ENCODE measurements at regions not wholly inside any gene's neighbourhood (a gene's known extent, or its start where the extent isn't known, plus 50 kb on each side); places are given as distances from the start of the nearest gene placed in this dataset.
"Not testable (repeated sequence)": the region's sequence is repeated elsewhere in the genome, so short reads cannot be mapped to it uniquely, and the experiment has no call there.

- DNase-seq (ENCODE audit: low read depth in 2 of 2): no peak
Measured at GRCh38 chr1:201637282-201638079, 98.6 kb downstream of the NAV1 start.

GRCh38 chr1:201639391-201639790 lies 100.5 kb downstream of the NAV1 start:
- DNase-seq (ENCODE audit: low read depth in 2 of 2): no peak

GRCh38 chr1:201639826-201640225 lies 100.9 kb downstream of the NAV1 start:
- DNase-seq (ENCODE audit: low read depth in 2 of 2): no peak

GRCh38 chr1:201640624-201641023 lies 101.7 kb downstream of the NAV1 start:
- no peak for DNase-seq (ENCODE audit: low read depth in 2 of 2)

DNA sequence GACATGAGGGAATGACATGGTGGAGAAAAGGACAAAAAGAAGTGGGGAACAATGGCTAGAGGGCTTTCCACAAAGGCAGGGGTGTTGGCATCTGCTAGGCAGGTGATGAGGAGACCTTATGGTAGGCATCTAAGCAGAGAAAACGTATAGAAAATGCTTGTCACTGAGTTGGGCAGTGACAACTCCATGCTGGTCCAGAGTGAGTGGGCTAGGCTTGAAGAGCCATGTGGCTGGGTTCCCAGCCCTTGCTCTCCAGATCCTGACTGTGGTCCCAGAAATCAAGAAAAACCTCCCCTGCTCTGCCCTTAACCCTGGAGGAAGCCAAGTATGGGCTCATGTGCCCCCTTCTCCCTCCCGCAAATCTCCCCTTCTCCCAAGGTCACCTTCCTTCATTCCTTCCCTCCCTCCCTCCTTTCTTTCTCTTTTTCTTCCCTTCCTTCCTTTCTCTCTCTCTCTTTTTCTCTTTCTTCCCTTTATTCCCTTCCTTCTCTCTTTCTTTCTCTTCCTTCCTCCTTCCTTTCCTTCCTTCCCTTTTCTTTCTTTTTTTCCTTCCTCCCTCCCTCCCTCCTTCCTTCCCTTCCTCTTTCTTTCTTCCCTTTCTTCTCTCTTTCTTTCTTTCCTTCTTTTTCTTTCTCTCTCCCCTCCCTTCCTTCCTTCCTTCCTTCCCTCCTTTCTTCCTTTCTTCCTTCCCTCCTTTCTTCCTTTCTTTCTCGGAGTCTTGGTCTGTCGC lies 102.8 kb downstream of the NAV1 start:
- no peak for DNase-seq (ENCODE audit: low read depth in 2 of 2)

DNA sequence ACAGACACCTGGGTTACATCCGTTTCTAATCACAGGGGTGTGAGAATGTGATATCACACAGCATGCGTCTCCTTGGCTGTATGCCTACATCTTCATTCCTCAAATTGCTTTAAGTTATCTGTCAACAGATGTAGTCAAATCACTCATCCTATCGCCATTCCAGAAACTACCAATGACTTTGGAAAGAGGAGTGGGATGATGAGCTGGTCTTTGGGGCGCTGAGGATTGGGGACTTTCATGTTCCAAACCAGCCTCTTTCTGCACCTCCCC lies 104.8 kb downstream of the NAV1 start:
- no peak for DNase-seq (ENCODE audit: low read depth in 2 of 2)

DNA sequence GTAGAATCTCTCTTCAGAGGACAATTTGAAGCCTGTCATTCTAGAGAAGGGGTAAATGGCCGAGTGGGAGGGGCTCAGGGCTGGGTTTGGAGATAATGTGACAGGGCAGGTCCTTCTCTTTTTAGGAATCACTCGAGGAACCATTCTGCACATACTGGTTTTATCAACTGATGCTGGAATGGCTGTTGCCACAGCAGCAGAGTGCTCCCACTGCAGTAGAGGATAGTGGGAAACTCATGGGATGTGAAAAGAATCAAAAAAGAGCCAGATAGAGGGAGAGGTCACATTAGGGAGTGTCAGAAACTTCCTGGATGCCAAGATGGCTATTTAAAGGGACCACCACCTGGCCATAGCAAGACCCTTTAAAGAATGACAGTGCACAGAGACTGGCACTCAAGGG lies 105.3 kb downstream of the NAV1 start:
- DNase-seq (ENCODE audit: low read depth in 2 of 2): no peak

DNA sequence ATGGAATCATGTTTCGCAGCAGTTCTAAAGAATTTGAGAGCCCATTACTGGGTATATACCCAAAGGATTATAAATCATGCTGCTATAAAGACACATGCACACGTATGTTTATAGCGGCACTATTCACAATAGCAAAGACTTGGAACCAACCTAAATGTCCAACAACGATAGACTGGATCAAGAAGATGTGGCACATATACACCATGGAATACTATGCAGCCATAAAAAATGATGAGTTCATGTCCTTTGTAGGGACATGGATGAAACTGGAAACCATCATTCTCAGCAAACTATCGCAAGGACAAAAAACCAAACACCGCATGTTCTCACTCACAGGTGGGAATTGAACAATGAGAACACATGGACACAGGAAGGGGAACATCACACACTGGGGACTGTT lies 106.1 kb downstream of the NAV1 start:
- DNase-seq (ENCODE audit: low read depth in 2 of 2): not testable (repeated sequence)

DNA sequence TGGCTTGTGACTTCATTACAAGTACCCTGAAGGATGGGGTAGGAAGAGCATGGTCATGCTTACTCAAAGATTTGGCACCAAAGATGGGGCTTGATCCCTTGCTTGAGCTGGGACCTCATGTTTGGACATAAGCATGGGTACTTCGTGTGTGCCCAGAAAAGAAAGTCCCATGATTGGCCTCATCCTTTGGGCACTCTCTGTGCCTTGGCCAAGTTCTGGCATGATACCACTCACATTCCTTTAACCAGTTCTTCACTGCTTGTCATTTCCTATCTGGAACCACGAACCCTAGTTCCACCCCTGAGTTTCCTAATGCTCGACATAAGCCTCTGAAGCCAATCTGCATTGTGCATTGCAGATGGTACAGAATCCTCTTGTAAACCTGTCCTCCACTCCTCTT lies 107.0 kb downstream of the NAV1 start:
- no peak for DNase-seq (ENCODE audit: low read depth in 2 of 2)

DNA sequence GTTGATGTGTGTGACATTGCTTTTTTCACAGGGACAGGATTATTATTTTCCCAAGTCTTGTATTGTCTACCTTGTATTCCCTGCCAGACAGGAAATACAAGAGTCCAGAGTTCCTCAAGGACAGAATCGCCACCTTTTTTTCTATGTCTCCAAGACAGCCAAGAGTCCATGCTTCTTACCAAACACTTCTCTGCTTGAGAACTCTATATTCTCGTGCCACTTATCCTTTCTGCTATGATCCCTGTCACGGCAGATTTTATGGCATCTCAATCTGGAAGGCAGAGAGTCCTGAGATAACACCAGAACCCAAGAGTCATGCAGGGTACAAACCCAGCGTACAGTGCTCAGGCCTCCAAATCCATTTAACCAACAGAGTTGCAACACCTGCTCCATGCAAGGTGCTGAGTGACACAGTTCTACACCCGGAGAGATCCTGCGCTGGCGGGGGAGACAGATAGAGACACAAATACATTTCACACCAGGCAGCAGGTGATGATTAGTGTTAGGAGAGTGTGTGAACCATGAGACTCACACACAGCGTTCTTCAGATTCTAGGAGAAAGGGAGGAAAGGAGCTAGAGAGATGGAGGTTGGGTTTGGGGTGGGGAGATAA lies 107.6 kb downstream of the NAV1 start:
- no peak for DNase-seq (ENCODE audit: low read depth in 2 of 2)

GRCh38 chr1:201647094-201647493 lies 108.2 kb downstream of the NAV1 start:
- DNase-seq (ENCODE audit: low read depth in 2 of 2): no peak

GRCh38 chr1:201647722-201648065 lies 108.8 kb downstream of the NAV1 start:
- DNase-seq (ENCODE audit: low read depth in 2 of 2): no peak

GRCh38 chr1:201648066-201648906 lies 109.4 kb downstream of the NAV1 start:
- no peak for DNase-seq (ENCODE audit: low read depth in 2 of 2)

- DNase-seq (ENCODE audit: low read depth in 2 of 2): no peak
Measured at GRCh38 chr1:201648907-201649721, 110.2 kb downstream of the NAV1 start.

DNA sequence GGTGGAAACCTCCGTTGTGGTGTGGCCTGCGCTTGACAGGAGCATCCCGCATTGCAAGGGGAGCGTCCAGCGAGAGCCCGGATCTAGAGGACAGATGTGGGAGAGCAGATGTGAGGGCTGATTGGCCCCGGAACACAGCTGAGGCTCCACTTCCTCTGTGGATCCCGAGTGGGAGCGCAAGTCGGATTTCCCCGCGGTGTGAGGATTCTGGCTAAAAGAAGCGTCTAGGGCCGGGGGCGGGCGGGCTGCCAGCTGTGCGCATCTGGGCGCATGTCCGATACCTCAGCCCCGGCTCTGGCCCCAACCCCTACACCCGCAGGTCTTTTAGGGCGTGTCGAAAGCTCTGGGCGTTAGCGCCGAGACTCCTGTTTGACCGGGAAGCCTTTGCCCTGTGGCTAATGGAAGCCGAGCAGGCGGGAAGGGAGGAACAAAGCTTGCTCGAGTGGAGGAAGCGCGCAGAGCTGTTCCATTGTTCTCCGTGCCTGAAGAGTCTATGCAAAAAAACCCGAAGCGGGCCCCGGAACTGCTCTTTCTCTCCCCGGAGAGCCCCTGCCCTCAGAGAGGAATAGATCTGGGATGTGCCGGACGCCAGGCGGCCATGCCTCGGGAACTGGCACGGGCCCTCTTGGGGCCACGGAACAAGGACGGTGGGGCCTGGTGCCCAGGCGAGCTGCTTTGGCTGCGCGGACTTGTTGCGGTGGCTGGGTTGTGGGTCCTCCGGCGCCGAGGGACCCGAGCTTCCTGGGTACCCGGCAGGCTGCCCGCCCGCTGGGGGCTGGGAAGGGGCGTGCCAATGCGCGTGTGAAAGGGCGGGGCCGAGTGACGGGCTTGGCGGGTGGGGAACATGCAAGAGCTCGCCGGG lies 111.1 kb downstream of the NAV1 start:
- DNase-seq (ENCODE audit: low read depth in 2 of 2): no peak

DNA sequence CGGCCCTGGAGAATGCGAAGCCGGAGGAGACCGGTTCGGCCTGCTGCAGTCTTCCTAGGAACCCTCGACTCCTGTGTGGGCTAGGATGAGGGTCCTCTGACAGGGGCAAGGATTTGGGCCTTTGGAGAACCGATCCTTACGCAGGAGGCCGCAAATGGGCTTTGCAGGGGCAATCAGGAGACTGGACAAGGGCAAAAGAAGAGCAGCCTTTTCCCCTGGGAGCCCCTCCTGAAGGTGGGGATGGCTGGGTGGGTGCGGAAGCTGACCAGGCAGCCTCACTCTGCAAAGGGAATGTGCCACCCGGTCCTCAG lies 111.7 kb downstream of the NAV1 start:
- no peak for DNase-seq (ENCODE audit: low read depth in 2 of 2)

DNA sequence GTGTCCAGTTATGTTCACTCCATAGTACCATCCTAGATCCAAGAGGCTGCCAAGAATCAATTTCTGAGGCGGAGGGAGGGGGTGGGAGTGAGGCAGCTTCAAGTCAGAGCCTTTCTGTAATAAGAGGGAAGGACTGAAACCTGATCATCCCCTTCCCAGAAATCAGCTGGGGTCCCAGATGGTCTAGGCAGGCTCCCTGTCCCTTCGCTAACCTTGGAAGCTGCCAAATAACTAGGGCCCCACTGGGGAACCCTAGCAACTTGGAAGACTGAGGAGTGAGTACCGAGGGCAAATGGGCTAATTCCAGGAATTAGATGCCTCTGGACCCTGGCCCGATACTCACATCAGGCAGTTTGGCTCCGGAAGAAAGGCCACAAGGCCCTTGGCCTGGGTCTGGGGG lies 113.3 kb downstream of the NAV1 start:
- DNase-seq (ENCODE audit: low read depth in 2 of 2): no peak

- DNase-seq (ENCODE audit: low read depth in 2 of 2): no peak
Measured at GRCh38 chr1:201653233-201653632, 114.3 kb downstream of the NAV1 start.

DNA sequence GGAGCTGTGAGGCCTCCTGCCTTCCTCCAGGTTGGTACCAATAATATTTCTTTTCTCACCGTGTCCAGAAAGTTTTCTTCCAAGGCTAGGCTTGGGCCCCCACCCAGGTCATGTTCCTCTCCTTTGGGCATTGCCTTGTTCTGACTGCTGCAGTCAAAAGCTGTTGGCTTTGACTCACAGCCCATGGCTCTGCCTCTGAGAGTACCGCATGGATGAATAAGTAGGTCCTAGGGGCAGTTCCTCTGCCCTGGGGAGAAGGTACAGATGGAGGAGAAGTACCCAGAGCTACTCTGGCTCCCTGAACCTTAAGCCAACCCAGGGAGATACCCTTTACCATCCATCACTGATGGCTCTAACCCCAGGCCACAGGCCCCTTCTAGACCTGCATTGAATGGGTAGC lies 115.0 kb downstream of the NAV1 start:
- no peak for DNase-seq (ENCODE audit: low read depth in 2 of 2)

DNA sequence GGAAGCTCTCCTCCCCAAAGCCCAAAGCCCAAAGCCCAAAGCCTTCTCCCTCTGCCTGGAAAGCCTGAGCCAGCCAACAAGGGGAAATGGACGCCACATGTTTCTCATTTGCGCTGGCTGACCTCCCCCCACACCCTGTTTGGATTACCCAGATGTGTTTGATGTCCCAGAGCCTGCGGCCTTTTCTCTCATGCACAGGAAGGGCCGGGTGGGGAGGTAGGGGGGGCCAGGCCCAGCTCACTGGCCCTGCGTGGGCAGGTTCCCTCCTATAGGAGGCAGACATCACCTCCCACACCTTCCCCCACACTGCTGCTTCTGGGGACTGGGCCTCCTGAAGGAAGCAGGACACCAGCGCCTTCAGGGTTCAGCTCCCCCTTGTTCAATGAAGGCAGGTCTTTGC lies 116.3 kb downstream of the NAV1 start:
- DNase-seq (ENCODE audit: low read depth in 2 of 2): no peak

DNA sequence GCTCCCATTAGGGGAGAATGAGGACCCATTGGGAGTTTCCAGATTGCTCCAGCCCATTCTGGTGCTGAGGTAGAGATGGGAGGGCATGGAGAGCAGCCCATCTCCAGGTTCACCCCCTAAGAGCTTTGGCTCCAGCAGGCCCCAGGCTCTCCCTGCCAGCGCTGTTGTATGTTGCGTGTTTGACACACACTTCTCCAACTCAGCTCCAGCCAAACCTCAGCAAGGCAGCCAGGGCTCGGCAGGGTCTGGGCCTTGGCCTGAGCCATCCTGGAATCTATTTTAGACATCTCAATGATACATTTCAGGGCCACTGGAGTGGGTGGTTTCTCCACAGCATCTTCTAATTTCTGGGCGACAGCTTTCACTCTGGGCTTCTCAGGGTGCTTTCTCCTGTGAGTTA lies 117.0 kb downstream of the NAV1 start:
- DNase-seq (ENCODE audit: low read depth in 2 of 2): no peak

All from stimulated activated CD8-positive, alpha-beta memory T cell treated with anti-CD3 and anti-CD28 coated beads, Interleukin-2, amount 100 ng/mL, for 1 hour (primary cell).